Stimulated activated CD8-positive, alpha-beta memory T cell treated with anti-CD3 and anti-CD28 coated beads, Interleukin-2, amount 100 ng/mL, for 48 hours (primary cell): ENCODE measurements at regions not wholly inside any gene's neighbourhood (a gene's known extent, or its start where the extent isn't known, plus 50 kb on each side); places are given as distances from the start of the nearest gene placed in this dataset.
"Not testable (repeated sequence)": the region's sequence is repeated elsewhere in the genome, so short reads cannot be mapped to it uniquely, and the experiment has no call there.

Source experiments
- DNase-seq, 2 donors: peaks; one replicate each; pipeline ENCODE4 v3.0.0-alpha.2; 2020; ENCODE audit warnings: low read depth in 2 of 2

GRCh38 chr3:66931291-66931690, 66.8 kb upstream of the KBTBD8 start:
- no peak for DNase-seq

DNA sequence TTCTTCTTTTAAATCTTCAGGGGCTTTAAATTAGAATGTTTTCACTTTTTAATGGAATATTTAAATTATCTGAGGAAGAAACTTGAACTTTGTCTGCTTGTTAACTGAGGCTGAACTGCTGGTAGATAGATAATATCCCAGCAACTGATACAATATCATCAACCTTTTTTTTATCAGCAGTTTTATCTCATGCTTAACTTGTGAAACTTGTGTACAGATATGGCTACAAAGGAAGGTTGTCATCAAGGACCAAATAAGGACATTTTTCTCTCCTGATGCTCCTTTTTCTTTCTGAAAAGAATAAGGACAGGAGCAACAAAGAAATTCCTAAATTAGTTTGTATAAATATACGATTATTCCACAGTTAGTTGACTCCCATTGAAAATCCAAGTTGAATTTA, 66.4 kb upstream of the KBTBD8 start:
- no peak for DNase-seq

- no peak for DNase-seq
Observed at GRCh38 chr3:66933233-66933632, 64.9 kb upstream of the KBTBD8 start.

DNA sequence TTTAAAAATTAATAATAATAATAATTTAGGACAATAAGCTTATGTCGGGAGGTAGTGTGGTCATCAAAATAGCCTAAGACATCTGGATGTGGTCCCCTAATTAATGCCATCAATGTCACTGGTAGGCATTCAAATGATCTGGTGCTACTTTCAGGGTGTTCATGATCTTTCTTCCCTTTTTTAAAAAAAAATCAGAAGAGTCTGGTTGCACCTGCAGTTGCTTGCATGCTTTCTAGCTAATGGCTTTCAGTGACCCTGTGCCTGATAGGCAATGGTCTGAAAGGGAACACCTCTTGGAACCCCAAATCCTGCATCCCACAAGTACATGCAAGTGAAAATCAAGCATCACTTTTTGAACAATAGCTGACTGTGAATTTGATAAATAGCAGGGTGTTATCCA, 64.1 kb upstream of the KBTBD8 start:
- DNase-seq, result no peak

DNA sequence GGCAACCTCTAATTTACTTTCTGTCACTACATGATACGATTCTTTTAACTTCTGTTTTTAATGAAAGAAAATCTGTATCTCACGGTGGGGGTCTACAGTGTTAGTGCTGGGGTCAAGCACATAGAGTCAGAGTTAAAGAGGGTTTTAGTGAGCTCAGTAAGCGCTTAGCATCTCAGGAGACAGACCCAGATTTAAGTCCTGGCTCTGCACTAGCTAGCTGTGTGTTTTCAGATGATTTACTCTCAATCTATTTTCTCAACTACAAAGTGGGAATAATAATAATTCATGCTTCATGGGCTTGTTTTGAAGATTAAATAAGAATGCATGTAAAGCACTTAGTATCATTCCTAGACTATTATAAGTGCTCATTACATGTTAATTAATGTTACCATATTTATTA, 63.4 kb upstream of the KBTBD8 start:
- DNase-seq, result no peak

GRCh38 chr3:66937041-66937440, 61.1 kb upstream of the KBTBD8 start:
- DNase-seq, result not testable (repeated sequence)

DNA sequence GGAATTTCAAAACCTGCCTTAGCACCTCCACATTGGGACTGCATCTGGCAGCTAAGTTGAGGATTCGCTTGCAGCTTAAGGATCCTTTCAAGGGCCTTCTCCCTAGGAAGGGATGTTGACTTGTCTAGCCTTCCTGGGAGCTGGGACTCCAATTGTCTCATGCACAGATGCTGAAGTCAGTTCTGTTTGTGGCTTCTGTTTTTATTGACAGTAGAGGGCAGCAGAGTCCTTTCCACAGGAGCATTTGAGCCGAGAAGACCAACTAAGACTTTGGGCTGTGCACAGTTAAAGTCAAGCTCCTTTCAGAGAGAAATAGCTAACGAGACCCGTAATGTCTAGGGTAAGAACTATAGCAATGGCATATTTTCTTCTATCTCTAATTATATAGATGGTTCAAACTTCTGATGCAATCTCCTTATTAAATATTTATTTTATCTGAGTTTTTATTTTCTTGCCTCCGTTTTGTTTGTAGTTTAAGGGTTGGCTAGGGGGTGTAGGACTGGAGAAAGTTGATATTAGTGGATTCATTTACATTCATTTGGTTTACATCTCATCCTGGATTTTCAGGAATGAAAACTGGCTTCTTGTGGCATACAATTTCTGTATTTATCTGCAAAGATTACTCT, 59.7 kb upstream of the KBTBD8 start:
- no peak for DNase-seq

DNA sequence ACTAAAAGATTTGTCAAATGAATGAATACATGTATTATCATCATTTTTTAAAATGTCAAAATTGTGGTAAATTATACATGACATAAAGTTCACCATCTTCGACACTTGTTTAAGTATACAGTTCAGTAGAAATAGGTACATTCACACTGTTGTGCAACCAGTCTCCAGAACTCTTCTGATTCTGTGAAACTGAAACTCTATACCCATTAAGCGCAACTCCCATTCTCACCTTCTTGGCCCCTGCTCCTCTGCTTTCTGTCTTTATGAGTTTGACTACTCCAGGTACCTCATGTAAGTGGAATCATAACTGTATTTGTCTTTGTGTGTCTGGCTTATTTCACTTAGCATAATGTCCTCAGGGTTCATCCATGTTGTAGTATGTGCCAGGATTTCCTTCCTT, 50.1 kb upstream of the KBTBD8 start:
- DNase-seq, result no peak
